HG03135 (cell line): ENCODE measurements at regions not wholly inside any gene's neighbourhood (a gene's known extent, or its start where the extent isn't known, plus 50 kb on each side); places are given as distances from the start of the nearest gene placed in this dataset.

Experiments
- ATAC-seq: cut with Tn5 transposase; IDR thresholded peaks from one replicate; pipeline ENCODE4 v1.9.1; 2021; ENCODE audit warnings: mild to moderate bottlenecking, moderate library complexity; ENCODE audit not compliant: unreplicated experiment

GRCh38 chr11:71311928-71312510 lies 59.6 kb upstream of the SHANK2 start:
- ATAC-seq: no peak

GRCh38 chr11:71311176-71311925 lies 59.0 kb upstream of the SHANK2 start:
- no peak for ATAC-seq

- ATAC-seq: no peak
Measured at GRCh38 chr11:71310184-71310583, 57.8 kb upstream of the SHANK2 start.

DNA sequence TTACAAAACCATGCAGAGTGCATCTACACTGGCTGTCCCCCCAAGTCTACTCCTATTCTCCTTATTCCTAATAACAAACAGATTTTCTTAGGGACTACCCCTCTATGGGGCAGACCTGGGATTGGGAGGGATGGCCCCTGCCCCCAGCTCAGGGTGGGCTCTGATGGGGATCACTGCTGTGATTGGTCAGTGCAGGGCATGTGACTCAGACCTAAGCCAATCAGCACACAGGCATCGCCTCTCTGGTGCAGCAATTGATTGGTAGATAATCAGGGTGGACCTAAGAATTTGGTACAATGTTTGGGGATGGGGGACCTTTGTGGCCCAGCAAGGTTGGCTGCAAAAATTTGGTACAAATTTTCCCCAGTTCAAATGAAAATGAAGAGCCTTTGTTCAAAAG lies 57.2 kb upstream of the SHANK2 start:
- no peak for ATAC-seq

- no peak for ATAC-seq
Measured at GRCh38 chr11:71309181-71309580, 56.8 kb upstream of the SHANK2 start.

GRCh38 chr11:71307811-71308645 lies 55.7 kb upstream of the SHANK2 start:
- ATAC-seq: no peak

- ATAC-seq: no peak
Measured at GRCh38 chr11:71305451-71306125, 53.2 kb upstream of the SHANK2 start.

GRCh38 chr11:71305041-71305440 lies 52.7 kb upstream of the SHANK2 start:
- no peak for ATAC-seq

GRCh38 chr11:71304491-71304890 lies 52.1 kb upstream of the SHANK2 start:
- no peak for ATAC-seq

DNA sequence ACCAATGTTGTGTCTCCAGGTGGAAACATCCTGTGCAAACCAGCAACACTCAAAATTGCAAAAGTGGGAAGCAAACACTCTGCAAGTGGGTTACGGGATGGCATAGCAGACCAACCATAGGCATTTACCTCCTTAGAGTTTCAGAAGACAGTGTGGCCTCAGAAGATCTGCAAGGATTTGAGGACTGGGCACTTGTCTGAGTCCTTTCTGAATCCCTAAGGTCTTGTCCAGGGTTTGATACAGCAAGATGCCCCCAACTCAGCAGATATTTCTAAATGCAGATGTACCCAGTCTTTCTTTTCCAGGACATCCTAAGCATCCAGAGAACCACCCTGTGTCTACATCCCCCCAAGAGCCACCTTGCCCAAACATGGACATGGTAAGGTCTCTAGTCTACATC lies 51.7 kb upstream of the SHANK2 start:
- ATAC-seq: no peak

DNA sequence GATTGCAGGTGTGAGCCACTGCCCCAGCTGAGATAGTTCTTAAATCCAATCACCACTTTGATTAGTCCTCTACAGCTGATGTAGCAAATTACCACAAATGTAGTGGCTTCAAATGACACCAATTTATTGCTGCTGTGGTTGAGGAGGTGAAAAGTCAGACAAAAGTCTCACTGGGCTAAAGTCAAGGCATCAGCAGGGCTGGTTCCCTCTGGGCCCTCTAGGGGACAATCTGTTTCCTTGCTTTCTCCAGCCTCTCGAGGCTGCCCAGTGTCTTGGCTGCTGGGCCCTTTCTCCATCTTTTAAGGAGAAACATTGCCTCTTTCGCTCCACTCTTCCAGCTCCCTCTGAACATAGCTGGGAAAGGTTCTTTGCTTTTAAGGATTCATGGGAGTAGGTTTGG lies 50.5 kb upstream of the SHANK2 start:
- ATAC-seq: no peak

DNA sequence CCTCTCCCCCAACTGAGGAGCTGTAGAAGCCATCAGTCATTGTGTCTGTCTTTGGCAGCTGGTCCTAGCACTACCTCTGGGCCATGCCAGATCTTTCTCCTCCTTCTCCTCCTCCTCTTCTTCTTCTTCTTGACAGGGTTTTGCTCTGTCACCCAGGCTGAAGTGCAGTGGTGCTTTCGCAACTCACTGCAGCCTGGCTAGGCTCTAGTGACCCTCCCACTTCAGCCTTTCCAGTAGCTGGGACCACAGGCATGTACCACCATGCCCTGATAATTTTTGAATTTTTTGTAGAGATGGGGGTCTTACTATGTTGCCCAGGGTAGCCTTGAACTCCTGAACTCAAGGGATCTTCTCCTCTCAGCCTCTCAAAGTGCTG lies 50.1 kb upstream of the SHANK2 start:
- ATAC-seq: no peak
